ENCODE measurements at regions not wholly inside any gene's neighbourhood (a gene's known extent, or its start where the extent isn't known, plus 50 kb on each side); places are given as distances from the start of the nearest gene placed in this dataset.

DNA sequence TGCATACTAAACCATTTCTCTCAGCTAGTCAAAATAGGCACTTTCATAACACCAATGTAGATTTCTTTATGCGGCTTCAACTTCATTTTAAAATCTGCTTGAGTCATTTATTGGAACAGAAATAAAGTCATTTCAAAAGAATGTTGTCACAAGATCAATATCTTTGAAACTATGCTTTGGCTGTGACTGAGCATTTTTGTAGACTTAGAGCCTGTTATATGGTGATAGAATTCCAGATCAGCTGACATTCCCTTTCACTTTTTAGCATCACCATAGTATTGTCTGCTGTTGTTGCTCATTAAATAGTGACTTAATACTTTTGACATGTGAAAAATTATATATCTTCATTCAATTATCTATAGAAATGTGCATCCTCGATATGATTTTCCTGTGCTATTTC, 279.2 kb upstream of the PRR20A start:
- DNase-seq: no peak

GRCh38 chr13:56864451-56864850, 276.3 kb upstream of the PRR20A start:
- no peak for DNase-seq

GRCh38 chr13:56865416-56865815, 275.3 kb upstream of the PRR20A start:
- DNase-seq: no peak

DNA sequence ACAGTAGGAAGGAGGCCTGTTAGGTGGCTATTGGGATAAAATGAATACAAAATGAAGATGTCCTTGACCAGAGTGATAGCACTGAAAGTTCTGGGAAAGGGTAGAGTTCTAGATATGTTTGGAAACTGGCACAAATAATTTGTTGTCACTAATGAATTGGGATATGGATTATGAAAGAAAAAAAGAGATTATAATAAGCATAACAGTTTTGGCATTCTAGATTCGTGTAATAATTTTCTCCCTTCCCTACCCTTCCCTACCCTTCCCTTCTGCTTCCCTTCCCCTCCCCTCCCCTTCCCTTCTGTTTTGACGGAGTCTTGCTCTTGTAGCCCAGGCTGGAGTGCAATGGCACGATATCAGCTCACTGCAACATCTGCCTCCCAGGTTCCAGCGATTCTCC, 271.0 kb upstream of the PRR20A start:
- no peak for DNase-seq

DNA sequence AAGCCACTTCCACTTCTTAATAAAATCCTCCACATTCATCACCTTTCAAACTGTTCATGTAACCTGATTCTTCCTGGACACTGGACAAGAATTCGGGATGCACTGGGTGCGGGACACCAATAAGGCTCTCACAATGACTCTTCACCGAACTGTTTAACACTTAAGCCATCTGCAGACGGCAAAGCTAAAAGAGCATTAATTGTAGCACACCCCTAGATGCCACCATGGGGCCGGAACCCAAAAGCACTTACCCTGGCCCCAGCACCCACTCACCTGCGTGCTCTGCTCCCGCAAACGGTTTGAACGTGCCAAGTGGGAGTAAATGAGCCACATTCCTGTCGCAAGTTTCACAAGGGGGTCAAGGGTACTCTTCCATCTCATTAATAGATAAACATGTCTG, 254.3 kb upstream of the PRR20A start:
- no peak for DNase-seq

- DNase-seq: no peak
These were observed 252.3 kb upstream of the PRR20A start for GRCh38 chr13:56888455-56888854.

DNA sequence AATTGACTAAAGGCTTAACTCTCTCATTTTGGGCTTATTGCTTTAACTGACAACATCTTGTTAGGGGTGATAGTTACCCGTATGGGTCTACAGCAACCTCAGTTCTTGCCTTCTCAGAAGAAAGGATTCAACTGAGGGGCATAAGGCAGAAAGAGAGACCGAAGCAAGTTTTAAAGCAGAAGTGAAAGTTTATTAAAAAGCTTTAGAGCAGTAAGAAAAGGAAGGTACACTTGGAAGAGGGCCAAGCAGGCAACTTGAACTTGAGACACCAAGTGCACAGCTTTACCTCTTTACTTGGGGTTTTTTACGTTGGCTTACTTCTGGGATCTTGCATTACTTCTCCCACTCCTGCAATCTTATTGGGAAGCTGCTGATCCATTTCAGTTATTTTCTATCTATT, 246.9 kb upstream of the PRR20A start:
- DNase-seq: no peak

GRCh38 chr13:56900549-56901279, 240.0 kb upstream of the PRR20A start:
- DNase-seq: no peak

GRCh38 chr13:56902276-56902675, 238.4 kb upstream of the PRR20A start:
- no peak for DNase-seq

GRCh38 chr13:56903710-56904282, 236.9 kb upstream of the PRR20A start:
- DNase-seq: no peak

- no peak for DNase-seq
These were observed 233.8 kb upstream of the PRR20A start for GRCh38 chr13:56906909-56907308.

DNA sequence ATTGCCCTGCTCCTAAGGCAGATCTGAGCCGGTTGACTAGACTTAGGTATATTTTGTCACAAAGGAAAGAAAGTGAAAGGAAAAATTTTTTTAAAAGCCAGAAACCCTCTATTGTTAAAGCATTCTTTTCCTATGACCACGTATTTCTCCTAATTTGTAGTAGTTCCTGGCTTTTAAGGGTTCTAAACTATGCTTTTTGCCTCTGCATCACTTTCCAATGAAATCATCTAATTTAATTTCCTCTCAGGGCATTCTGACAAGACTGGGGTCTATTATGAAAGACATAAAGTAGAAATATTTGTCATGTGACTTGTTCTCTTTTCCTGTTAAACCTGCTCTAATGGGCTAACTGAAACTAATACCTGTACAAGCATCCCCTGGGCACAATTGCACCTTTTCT, 233.0 kb upstream of the PRR20A start:
- DNase-seq: no peak

DNA sequence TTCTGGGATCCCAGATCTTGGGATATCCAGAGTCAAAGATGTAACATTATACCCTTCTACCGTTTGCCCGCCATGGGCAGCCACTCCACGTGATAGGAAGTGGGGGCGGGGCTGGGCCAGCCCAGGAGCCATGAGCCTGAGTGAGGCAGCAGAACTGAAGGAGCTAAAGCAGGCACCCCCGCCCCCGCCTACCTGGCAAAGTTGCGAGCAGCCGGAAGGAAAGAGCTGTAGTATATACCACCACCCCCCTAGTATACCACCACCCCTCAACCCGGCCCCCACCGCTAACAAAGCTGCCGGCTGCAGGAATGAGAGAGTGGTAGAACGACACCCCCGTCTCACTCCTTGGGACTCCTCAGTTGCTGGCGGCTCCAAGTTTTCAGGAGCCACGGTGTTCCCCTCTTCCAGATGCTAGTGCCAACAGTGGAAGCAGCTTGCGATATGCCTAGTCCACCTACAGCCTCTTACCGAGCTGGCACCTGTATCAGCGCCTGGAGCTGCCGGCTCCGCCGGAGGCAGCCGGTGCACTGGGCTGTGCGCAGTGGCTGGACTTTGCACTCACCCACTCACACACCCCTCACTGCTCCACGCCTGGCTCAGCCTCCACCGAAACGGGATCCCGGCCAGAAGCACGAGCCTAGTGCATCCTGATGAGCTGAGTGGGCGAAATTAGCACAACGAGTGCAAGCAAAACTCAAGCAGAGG, 230.7 kb upstream of the PRR20A start:
- DNase-seq: no peak

DNA sequence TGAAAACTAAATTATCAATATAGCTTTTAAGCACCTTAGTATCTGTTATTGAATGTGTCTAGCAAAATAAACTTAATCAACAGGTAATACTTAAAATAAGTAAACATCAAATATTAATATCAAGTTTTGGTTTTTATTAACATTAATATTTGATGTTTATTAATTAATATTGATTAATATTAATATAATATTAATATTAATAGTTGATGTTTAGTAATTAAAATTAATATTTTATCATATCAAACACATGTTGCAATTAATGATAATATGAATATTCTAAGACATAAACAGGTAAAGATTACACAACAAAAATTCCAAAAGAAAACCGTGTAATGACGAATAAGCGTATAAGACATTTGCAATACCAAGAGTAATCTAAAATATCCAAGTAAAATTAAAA, 222.8 kb upstream of the PRR20A start:
- no peak for DNase-seq

- no peak for DNase-seq
These were observed 217.0 kb upstream of the PRR20A start for GRCh38 chr13:56923626-56924140.

DNA sequence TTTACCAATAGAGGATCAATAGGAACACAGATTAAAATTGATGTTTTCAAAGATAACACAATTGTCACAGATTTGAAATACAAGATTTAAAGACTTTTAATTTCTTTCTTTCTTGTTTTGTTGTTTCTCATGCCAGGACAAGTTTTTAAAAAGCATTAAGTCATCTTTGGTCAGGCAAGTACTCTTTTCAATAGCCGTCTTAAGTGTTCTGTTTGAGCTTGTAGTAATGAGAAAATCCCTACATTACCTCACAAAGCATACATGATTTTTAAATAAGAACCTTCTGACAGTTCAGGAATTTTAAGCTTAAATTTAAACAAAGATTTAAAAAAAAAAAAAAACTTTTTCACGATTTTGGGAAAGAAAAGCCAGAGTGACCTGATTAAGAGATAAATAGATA, 216.3 kb upstream of the PRR20A start:
- no peak for DNase-seq

GRCh38 chr13:56932104-56932503, 208.6 kb upstream of the PRR20A start:
- no peak for DNase-seq

GRCh38 chr13:56953965-56954364, 186.8 kb upstream of the PRR20A start:
- no peak for DNase-seq

DNA sequence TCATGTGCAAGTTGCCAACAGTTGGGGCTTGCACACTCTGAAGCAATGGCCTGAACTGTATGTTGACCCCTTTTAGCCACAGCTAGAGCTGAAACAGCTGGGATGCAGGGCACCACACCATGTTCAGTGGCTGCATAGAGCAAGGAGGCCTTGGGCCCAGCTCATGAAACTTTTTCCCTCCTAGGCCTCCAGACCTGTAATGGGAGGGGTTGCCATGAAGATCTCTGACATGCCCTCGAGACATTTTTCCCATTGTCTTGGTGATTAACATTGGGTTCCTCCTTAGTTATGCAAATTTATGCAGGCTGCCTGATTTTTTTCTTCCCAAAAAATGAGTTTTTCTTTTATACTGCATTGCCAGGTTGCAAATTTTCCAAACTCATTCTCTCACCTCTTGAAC, 165.1 kb upstream of the PRR20A start:
- no peak for DNase-seq

DNA sequence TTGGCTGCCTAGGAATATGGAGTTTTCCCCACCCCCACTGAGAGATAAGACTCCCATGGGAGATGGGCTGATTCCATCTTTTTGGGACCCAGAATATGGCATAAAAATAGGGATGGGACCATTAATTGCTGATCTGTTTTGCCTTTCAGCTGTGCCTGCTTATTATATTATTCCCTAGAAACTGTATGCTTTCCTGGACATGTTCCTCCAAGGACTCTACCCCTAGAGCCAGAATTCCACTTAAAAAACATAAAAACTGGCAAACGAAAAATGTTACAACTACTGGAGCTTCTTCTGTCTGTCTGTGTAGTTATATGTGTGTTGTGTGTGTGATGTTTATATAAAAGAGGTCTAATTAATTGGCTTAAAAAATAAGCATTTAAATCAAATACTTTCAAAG, 159.9 kb upstream of the PRR20A start:
- DNase-seq: no peak

GRCh38 chr13:56986121-56986520, 154.6 kb upstream of the PRR20A start:
- DNase-seq: no peak

GRCh38 chr13:56988543-56988942, 152.2 kb upstream of the PRR20A start:
- DNase-seq: no peak

- DNase-seq: no peak
These were observed 137.0 kb upstream of the PRR20A start for GRCh38 chr13:57003682-57004081.

- no peak for DNase-seq
These were observed 123.4 kb upstream of the PRR20A start for GRCh38 chr13:57017357-57017756.

All from NCI-H1436 (cell line).